WERI-Rb-1 (cell line): ENCODE measurements at regions not wholly inside any gene's neighbourhood (a gene's known extent, or its start where the extent isn't known, plus 50 kb on each side); places are given as distances from the start of the nearest gene placed in this dataset.

Source experiments
- DNase-seq: peaks from one replicate; pipeline ENCODE4 v3.0.0-alpha.2; 2020
- H3K27ac ChIP-seq: fragments of 250-450 bp; sonication (Bioruptor Pico); 2 replicates; pipeline ENCODE4 v1.5.1; 2020; ENCODE audit warnings: mild to moderate bottlenecking, moderate library complexity
- H3K27me3 ChIP-seq: fragments of 250-450 bp; sonication (Bioruptor Pico); 2 replicates; pipeline ENCODE4 v1.5.1; 2021; ENCODE audit warnings: mild to moderate bottlenecking, low read depth, moderate library complexity; ENCODE audit not compliant: insufficient read depth, severe bottlenecking
- H3K36me3 ChIP-seq: fragments of 250-450 bp; sonication (Bioruptor Pico); 2 replicates; pipeline ENCODE4 v1.5.1; 2020; ENCODE audit warnings: mild to moderate bottlenecking, moderate library complexity
- H3K4me3 ChIP-seq: 2 replicates; pipeline ENCODE4 v1.5.1; 2011; ENCODE audit warnings: low read depth, mild to moderate bottlenecking, control low read depth, low read length
- H3K9me3 ChIP-seq: fragments of 250-450 bp; sonication (Bioruptor Pico); 2 replicates; pipeline ENCODE4 v1.5.1; 2021; ENCODE audit warnings: mild to moderate bottlenecking, moderate library complexity; ENCODE audit not compliant: severe bottlenecking
- TF ChIP-seq, protein P1 (sequence below): IDR thresholded peaks from 2 replicates; pipeline ENCODE4 v1.5.1; 2011; ENCODE audit warnings: low read depth, mild to moderate bottlenecking, control low read depth, inconsistent platforms, low read length

DNA sequence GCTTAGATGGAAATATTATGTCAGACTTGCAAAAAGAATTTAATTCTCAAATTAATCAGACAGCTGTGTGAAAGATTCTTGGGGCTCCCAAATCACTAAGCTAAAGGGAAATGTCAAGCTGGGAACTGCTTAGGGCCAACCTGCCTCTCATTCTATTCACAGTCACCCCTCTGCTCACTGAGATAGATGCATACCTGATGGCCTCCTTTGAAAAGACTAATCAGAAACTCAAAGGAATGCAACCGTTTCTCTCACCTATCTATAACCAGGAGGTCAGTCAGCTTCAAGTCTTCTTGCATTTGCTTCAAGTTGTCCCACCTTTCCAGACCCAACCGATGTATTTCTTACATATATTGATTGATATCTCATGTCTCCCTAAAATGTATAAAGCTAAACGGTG lies 882.7 kb downstream of the CENPC start:
- TF ChIP-seq, protein P1, sequence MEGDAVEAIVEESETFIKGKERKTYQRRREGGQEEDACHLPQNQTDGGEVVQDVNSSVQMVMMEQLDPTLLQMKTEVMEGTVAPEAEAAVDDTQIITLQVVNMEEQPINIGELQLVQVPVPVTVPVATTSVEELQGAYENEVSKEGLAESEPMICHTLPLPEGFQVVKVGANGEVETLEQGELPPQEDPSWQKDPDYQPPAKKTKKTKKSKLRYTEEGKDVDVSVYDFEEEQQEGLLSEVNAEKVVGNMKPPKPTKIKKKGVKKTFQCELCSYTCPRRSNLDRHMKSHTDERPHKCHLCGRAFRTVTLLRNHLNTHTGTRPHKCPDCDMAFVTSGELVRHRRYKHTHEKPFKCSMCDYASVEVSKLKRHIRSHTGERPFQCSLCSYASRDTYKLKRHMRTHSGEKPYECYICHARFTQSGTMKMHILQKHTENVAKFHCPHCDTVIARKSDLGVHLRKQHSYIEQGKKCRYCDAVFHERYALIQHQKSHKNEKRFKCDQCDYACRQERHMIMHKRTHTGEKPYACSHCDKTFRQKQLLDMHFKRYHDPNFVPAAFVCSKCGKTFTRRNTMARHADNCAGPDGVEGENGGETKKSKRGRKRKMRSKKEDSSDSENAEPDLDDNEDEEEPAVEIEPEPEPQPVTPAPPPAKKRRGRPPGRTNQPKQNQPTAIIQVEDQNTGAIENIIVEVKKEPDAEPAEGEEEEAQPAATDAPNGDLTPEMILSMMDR = no peak
- Histone ChIP-seq H3K4me3 (no peak overlapping the region), H3K27ac (no peak overlapping the region), H3K36me3 (no peaks in the 10 kb centered on the region), H3K9me3 (no peaks in the 10 kb centered on the region), H3K27me3 (no peaks in the 10 kb centered on the region)
- DNase-seq = no peak

DNA sequence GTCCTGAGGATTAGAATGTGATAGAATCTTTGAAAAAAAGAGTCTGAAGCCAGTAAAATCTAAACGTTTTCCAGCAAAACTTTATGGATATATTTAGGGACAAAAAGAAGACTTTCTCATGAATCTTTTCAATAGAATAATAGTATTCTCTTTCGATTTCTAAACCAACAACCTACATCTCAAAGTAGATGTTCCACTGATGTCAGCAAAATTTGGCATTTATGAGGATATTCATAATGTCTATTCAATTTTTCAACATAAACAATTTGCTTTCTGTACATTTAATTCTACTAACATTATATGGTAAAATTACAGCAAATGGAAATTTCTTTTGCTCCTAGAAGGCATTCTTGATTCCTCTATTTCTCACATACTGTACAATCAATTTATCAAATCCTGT lies 886.5 kb downstream of the CENPC start:
- DNase-seq = no peak
- Histone ChIP-seq H3K27me3 (no peaks in the 10 kb centered on the region), H3K27ac (no peak overlapping the region), H3K36me3 (no peaks in the 10 kb centered on the region), H3K4me3 (no peak overlapping the region), H3K9me3 (no peaks in the 10 kb centered on the region)
- TF ChIP-seq, protein P1 = no peak

DNA sequence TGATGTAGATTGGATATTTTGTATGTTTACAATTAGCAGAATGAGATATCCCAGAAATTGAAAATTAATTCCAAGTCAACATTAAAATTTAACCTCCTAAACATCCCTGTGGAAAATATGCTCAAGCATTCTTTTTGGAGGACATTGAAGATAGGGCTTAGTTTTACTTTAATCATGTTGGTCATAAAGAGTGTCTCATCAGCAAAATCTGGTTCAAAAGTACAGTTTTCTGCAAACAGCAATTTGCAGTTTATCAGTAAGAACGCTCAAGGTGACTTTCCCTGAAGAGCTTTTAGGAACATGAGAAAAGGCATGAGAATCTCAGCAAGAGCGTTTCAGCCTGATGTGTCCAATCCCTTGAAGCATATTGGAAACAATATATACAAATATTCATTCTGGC lies 889.8 kb downstream of the CENPC start:
- Histone ChIP-seq H3K9me3 (no peaks in the 10 kb centered on the region), H3K36me3 (no peaks in the 10 kb centered on the region), H3K27ac (no peak overlapping the region), H3K27me3 (no peaks in the 10 kb centered on the region), H3K4me3 (no peak overlapping the region)
- TF ChIP-seq, protein P1 = no peak
- no peak for DNase-seq

- Histone ChIP-seq H3K4me3 (no peak overlapping the region), H3K27me3 (no peaks in the 10 kb centered on the region), H3K36me3 (no peaks in the 10 kb centered on the region), H3K9me3 (no peaks in the 10 kb centered on the region), H3K27ac (no peak overlapping the region)
- TF ChIP-seq, protein P1 = no peak
- DNase-seq = no peak
These were observed 891.4 kb downstream of the CENPC start for GRCh38 chr4:66653937-66654336.

GRCh38 chr4:66649236-66649635 lies 896.1 kb downstream of the CENPC start:
- Histone ChIP-seq H3K4me3 (no peak overlapping the region), H3K36me3 (no peaks in the 10 kb centered on the region), H3K27ac (no peak overlapping the region), H3K27me3 (no peaks in the 10 kb centered on the region), H3K9me3 (no peaks in the 10 kb centered on the region)
- TF ChIP-seq, protein P1 = no peak
- DNase-seq = no peak

DNA sequence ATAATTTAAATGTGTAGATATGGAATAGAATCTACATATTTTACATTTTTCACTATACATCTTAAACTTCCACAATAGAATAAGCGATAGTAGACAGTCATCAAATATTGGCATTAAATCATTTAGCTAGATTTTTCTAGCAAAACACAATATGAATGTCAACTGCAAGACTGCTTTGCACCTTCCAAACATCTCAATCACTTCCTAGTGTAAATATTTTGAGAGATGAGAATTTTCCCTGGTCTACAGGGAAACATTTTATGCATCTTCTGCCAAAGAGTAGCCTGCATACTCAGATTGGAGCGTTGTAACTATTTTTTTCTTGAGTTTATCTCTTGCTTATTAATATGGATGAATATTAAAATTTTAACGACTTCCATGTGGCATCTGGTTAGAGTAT lies 897.4 kb downstream of the CENPC start:
- no peak for DNase-seq
- H3K4me3 ChIP-seq = no peak overlapping the region
- H3K36me3 ChIP-seq = no peaks in the 10 kb centered on the region
- no peaks in the 10 kb centered on the region for H3K27me3 ChIP-seq
- H3K9me3 ChIP-seq = no peaks in the 10 kb centered on the region
- TF ChIP-seq, protein P1 = no peak
- no peak overlapping the region for H3K27ac ChIP-seq
